Astrocyte of the cerebellum (primary cell): ENCODE measurements at regions not wholly inside any gene's neighbourhood (a gene's known extent, or its start where the extent isn't known, plus 50 kb on each side); places are given as distances from the start of the nearest gene placed in this dataset.

Experiments
- DNase-seq: peaks from one replicate; pipeline ENCODE4 v3.0.0-alpha.2; 2011; ENCODE audit warnings: low read depth
- H3K4me3 ChIP-seq: 2 replicates; pipeline ENCODE4 v1.5.1; 2011; ENCODE audit warnings: mild to moderate bottlenecking, low read depth, low read length, moderate library complexity
- in situ Hi-C: cut with HindIII; loops from 2 replicates; pipeline ENCODE4 v1.10.0; 2017; ENCODE audit warnings: low sequenced_read_pairs
- TF ChIP-seq, protein P1 (sequence below): IDR thresholded peaks from 2 replicates; pipeline ENCODE4 v1.5.1; 2012; ENCODE audit warnings: low read length, low read depth, moderate library complexity, mild to moderate bottlenecking; ENCODE audit errors: missing control alignments

DNA sequence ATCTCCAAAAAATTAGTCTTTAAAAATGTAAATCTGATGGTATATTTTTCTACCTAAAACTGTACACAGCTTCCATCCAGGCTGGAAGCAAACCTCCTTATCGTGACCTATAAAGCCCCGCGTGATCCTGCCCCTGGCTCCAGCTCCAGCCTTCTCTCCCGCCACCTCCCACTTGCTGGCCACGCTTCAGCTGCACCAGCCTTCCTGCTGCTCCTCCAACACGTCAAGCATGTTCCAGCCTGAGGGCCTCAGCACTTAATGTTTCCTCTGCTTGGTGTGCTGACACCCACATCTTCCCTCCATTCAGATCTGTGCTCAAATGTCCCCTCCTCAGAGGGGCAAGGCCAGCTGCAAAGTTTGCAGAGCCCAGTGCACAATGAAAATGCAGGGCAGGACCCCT is 123.5 kb upstream of the MAGI3 start:
- no peak overlapping the region for H3K4me3 ChIP-seq
- in situ Hi-C loops, result no loop called here
- DNase-seq, result no peak

DNA sequence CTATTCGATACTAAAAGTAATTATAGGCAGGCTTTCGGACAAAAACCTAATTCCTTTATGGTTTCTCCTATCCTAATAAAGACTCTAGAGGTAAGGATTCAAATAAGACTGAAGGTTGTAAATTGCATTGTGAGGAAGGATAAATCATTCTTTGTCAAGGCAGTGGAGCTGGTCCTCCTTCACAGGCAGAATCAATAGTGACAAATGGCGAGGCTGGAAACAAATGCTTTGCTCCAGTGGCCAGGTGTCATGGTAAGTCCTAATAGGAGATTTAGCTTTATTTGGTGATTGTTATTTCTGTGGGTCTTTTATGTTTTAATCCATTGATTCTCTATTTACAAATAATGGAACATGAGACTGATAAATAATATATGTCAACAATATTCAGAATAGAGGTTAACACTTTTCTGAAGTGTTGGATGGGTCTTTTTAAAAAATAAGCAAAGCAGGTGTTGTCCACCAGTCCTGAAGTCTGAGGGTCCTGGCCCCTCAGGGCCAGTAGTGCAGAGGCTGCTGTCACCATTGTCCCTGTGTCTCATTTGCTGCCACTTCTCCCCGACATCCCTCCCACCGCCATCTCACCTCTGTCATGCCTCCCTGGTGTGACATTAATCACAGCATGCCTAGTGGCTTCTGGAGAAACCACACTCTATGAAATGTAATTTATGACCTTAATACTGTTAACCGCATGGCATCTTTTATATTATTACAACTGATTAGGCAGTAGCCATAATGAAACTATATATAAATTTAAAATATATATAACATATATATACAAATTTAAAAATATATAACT is 120.9 kb upstream of the MAGI3 start:
- TF ChIP-seq, protein P1, sequence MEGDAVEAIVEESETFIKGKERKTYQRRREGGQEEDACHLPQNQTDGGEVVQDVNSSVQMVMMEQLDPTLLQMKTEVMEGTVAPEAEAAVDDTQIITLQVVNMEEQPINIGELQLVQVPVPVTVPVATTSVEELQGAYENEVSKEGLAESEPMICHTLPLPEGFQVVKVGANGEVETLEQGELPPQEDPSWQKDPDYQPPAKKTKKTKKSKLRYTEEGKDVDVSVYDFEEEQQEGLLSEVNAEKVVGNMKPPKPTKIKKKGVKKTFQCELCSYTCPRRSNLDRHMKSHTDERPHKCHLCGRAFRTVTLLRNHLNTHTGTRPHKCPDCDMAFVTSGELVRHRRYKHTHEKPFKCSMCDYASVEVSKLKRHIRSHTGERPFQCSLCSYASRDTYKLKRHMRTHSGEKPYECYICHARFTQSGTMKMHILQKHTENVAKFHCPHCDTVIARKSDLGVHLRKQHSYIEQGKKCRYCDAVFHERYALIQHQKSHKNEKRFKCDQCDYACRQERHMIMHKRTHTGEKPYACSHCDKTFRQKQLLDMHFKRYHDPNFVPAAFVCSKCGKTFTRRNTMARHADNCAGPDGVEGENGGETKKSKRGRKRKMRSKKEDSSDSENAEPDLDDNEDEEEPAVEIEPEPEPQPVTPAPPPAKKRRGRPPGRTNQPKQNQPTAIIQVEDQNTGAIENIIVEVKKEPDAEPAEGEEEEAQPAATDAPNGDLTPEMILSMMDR, result no peak
- no peak overlapping the region for H3K4me3 ChIP-seq
- in situ Hi-C loops, result no loop called here
- no peak for DNase-seq

More for the DNA sequence above, 123.5 kb upstream of the MAGI3 start:
- TF ChIP-seq, protein P1, result no peak

DNA sequence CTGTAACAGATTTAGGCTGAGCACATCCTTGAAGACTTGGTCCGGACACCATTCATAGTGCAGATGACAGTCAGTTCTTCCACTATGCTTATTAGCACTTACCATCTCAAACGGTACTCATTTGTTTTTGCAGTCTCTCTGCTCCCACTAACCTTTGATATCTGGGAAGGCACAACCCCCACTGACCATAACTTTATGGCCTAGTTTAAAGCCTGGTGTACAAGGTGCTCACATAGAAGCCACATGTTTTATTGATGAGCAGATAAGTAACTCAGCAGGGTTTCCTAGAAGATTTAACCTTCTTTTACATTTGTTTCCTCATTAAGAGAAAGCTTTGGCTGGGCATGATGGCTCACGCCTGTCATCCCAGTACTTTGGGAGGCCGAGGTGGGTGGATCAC is 119.3 kb upstream of the MAGI3 start:
- in situ Hi-C loops, result loop anchor here (5.0 kb wide), 1 partner anchor 36 kb away; no protein-coding TSS in a partner anchor
- TF ChIP-seq, protein P1, result no peak
- no peak overlapping the region for H3K4me3 ChIP-seq
- DNase-seq, result no peak

DNA sequence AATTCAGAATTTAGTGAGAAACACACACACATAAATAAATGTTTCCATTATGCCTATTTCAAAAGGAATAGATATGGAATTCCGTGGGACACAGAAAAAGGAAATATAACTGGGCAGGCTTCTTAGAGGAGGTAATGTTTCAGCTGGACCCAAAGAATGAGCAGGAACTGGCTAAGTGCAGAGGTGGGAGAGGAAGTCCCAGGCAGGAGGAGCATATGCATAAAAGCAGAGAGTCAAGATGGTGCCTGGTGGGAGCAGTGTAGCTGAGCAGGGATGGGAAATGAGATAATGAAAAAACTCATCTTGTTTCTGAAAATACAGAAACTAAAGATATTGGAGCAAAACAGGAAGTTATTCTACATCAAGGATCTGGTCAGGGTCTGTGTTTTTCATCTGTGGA is 115.2 kb upstream of the MAGI3 start:
- in situ Hi-C loops, result no loop called here
- DNase-seq, result no peak

DNA sequence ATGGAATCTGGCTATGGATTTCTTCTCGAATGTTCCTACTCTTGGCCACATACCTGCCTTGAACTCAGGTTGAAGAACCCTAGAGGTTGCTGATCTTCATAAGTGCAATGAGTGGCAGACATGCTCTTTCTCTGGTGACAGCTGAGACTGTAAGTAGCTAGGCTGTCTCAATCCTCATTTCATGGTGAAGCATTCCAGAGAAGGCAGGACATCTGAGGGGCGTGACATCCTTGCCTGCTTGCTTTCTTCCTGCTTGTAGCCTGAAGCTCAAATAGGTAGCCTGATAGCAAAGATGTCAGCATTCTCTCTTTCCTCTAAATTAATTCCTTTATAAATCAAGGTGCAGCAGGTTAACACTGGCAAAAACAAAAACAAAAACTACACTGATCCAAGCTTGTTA is 114.6 kb upstream of the MAGI3 start:
- in situ Hi-C loops, result no loop called here
- DNase-seq, result no peak
- TF ChIP-seq, protein P1, result no peak
- H3K4me3 ChIP-seq, result no peak overlapping the region

More for the DNA sequence above, 115.2 kb upstream of the MAGI3 start:
- TF ChIP-seq, protein P1, result no peak
- H3K4me3 ChIP-seq, result no peak overlapping the region

- in situ Hi-C loops, result no loop called here
- no peak for DNase-seq
- TF ChIP-seq, protein P1, result no peak
- H3K4me3 ChIP-seq, result no peak overlapping the region
These were observed 113.8 kb upstream of the MAGI3 start for GRCh38 chr1:113276507-113276906.
